ENCODE measurements at regions not wholly inside any gene's neighbourhood (a gene's known extent, or its start where the extent isn't known, plus 50 kb on each side); places are given as distances from the start of the nearest gene placed in this dataset.

DNA sequence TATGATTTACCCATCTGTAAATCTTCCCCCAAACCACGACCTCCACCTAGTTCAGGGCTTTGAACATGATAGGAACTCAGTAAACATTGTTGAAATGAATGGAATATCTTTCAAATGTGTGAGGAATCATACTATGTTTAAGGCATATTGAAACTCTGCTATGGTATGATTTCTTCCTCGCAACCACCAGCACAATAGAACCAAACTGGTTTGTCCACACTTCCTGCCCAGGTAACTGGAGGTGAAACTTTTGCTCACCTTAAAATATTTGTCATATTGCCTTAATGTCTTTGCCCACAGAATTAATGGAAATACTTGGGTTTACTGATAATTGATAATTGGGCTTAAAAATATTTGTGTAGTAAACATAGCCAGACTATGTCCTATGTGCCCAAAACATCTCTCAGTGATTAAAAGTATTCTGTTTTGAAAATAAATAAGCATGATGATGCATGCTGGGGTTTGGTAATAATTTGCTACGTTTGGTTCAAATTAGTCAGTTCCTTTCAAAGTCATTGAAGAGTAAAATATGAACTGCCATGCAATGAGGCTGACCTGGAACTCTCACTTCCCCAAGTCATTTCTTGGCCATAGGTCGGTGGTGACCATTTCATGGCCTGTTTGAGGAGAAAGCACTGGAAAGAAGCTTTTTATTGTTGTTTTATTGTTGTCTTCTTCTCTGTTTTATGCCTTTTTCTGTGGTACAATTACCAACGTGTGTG, 73.3 kb downstream of the TNFSF18 start:
- no CpG with 5 or more reads among the region's 5 CpGs for WGBS (ENCODE audit: extremely low coverage, insufficient read length, low lambda C conversion rate)
- Histone ChIP-seq H3K79me1 (ENCODE audit: insufficient read depth, low read depth, low read length, poor library complexity, severe bottlenecking) (no peaks in the 10 kb centered on the region), H4K20me1 (ENCODE audit: control insufficient read depth, insufficient read depth, insufficient read length) (no peaks in the 10 kb centered on the region), H2BK5ac (ENCODE audit: insufficient read length, low read length) (no peak overlapping the region), H3K4me2 (ENCODE audit: insufficient read depth, insufficient read length, low read length) (no peak overlapping the region), H3K56ac (ENCODE audit: insufficient read length, low read depth, low read length) (no peak overlapping the region), H4K8ac (replicated peaks; ENCODE audit: insufficient read length, low read depth, low read length) (no peak overlapping the region), H2BK120ac (ENCODE audit: low read depth, low read length, poor library complexity, severe bottlenecking) (no peak overlapping the region), H3K4ac (ENCODE audit: low read depth, low read length) (no peak overlapping the region), H4K91ac (ENCODE audit: insufficient read length, low read depth, low read length) (no peak overlapping the region), H3K27me3 (ENCODE audit: insufficient read depth, low read length) (no peaks in the 10 kb centered on the region), H2BK20ac (ENCODE audit: low read depth, low read length, poor library complexity, severe bottlenecking) (peak overlapping the region; percentile 75), H2BK15ac (ENCODE audit: low read depth, low read length) (no peak overlapping the region), H2AFZ (ENCODE audit: low read length) (no peak overlapping the region), H4K5ac (ENCODE audit: insufficient read length, low read depth, low read length) (no peak overlapping the region), H2BK12ac (ENCODE audit: insufficient read length, low read depth, low read length) (no peak overlapping the region), H3K9me3 (ENCODE audit: control insufficient read depth, low read depth, low read length) (no peaks in the 10 kb centered on the region), H3K14ac (ENCODE audit: insufficient read depth, low read length) (no peak overlapping the region), H3K27ac (ENCODE audit: insufficient read length, low read depth, low read length) (no peak overlapping the region), H3K23me2 (ENCODE audit: insufficient read length, low read depth, low read length, poor library complexity, severe bottlenecking) (no peaks in the 10 kb centered on the region), H3K18ac (ENCODE audit: insufficient read length, low read depth, low read length) (no peak overlapping the region), H3K23ac (ENCODE audit: insufficient read length, low read depth, low read length) (no peak overlapping the region), H3K9ac (ENCODE audit: extremely low read depth, insufficient read length, low read length) (no peak overlapping the region), H3K79me2 (ENCODE audit: insufficient read depth, low read length) (no peaks in the 10 kb centered on the region), H3T11ph (ENCODE audit: low read length) (no peak overlapping the region), H3K4me1 (ENCODE audit: insufficient read depth, low read length) (no peaks in the 10 kb centered on the region), H2AK5ac (ENCODE audit: insufficient read length, low read length) (no peak overlapping the region)
- Mint-ChIP-seq H3K4me3 (no peak overlapping the region), H3K9me3 (no peaks in the 10 kb centered on the region), H3K27ac (no peak overlapping the region), H3K4me1 (0 out of 4 replicates have a peak, but pooled peaks cover 0 to 3% of the 10 kb centered on the region in 2 experiments), H3K36me3 (ENCODE audit: insufficient read depth in 1 of 3, low read depth in 3 of 3) (no peaks in the 10 kb centered on the region), H3K27me3 (ENCODE audit: low read depth) (no peaks in the 10 kb centered on the region)
- DNase-seq, result no peak
- TF ChIP-seq, protein P1, sequence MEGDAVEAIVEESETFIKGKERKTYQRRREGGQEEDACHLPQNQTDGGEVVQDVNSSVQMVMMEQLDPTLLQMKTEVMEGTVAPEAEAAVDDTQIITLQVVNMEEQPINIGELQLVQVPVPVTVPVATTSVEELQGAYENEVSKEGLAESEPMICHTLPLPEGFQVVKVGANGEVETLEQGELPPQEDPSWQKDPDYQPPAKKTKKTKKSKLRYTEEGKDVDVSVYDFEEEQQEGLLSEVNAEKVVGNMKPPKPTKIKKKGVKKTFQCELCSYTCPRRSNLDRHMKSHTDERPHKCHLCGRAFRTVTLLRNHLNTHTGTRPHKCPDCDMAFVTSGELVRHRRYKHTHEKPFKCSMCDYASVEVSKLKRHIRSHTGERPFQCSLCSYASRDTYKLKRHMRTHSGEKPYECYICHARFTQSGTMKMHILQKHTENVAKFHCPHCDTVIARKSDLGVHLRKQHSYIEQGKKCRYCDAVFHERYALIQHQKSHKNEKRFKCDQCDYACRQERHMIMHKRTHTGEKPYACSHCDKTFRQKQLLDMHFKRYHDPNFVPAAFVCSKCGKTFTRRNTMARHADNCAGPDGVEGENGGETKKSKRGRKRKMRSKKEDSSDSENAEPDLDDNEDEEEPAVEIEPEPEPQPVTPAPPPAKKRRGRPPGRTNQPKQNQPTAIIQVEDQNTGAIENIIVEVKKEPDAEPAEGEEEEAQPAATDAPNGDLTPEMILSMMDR (conservative IDR thresholded peaks at IDR 0.05), result no peak

Measured in H9 (cell line).